Ishikawa (cell line): ENCODE measurements at regions not wholly inside any gene's neighbourhood (a gene's known extent, or its start where the extent isn't known, plus 50 kb on each side); places are given as distances from the start of the nearest gene placed in this dataset.

Source experiments
- CEBPB ChIP-seq: IDR thresholded peaks from 2 replicates; pipeline ENCODE4 v1.6.1; 2012
- CREB1 ChIP-seq: IDR thresholded peaks from 2 replicates; pipeline ENCODE4 v1.6.1; 2012; ENCODE audit warnings: low read depth
- EGR1 ChIP-seq: IDR thresholded peaks from 2 replicates; pipeline ENCODE4 v1.6.1; 2012
- EP300 ChIP-seq: IDR thresholded peaks from 2 replicates; pipeline ENCODE4 v1.6.1; 2012; ENCODE audit warnings: borderline replicate concordance
- FOXM1 ChIP-seq: IDR thresholded peaks from 2 replicates; pipeline ENCODE4 v1.6.1; 2012; ENCODE audit warnings: low read depth, borderline replicate concordance
- MAX ChIP-seq: IDR thresholded peaks from 2 replicates; pipeline ENCODE4 v1.6.1; 2012
- NFIC ChIP-seq: IDR thresholded peaks from 2 replicates; pipeline ENCODE4 v1.6.1; 2012
- RAD21 ChIP-seq: IDR thresholded peaks from 2 replicates; pipeline ENCODE4 v1.6.1; 2012; ENCODE audit warnings: low read depth
- REST ChIP-seq: IDR thresholded peaks from 2 replicates; pipeline ENCODE4 v1.6.1; 2012; ENCODE audit warnings: low read depth, mild to moderate bottlenecking
- TAF1 ChIP-seq: IDR thresholded peaks from 2 replicates; pipeline ENCODE4 v1.6.1; 2012; ENCODE audit warnings: low read depth, mild to moderate bottlenecking
- TCF12 ChIP-seq: IDR thresholded peaks from 2 replicates; pipeline ENCODE4 v1.6.1; 2012; ENCODE audit warnings: low read depth
- TEAD4 ChIP-seq: IDR thresholded peaks from 2 replicates; pipeline ENCODE4 v1.6.1; 2012
- USF1 ChIP-seq: IDR thresholded peaks from 2 replicates; pipeline ENCODE4 v1.6.1; 2012
- YY1 ChIP-seq: IDR thresholded peaks from 2 replicates; pipeline ENCODE4 v1.6.1; 2012; ENCODE audit warnings: low read depth
- ZBTB7A ChIP-seq: IDR thresholded peaks from 2 replicates; pipeline ENCODE4 v1.6.1; 2012; ENCODE audit warnings: low read depth

- no peak for TF ChIP-seq EP300
- TF ChIP-seq TEAD4 = no peak
- no peak for TF ChIP-seq CREB1
- no peak for TF ChIP-seq YY1
- no peak for TF ChIP-seq CEBPB
- TF ChIP-seq MAX = no peak
- no peak for TF ChIP-seq REST
- TF ChIP-seq RAD21 = no peak
- no peak for TF ChIP-seq NFIC
- TF ChIP-seq ZBTB7A = no peak
- no peak for TF ChIP-seq FOXM1
- TF ChIP-seq EGR1 = no peak
These were observed 108.9 kb upstream of the CDC42EP3 start for GRCh38 chr2:37780387-37780676.

GRCh38 chr2:37781028-37781427 lies 109.6 kb upstream of the CDC42EP3 start:
- TF ChIP-seq ZBTB7A = no peak
- no peak for TF ChIP-seq MAX
- TF ChIP-seq NFIC = no peak
- TF ChIP-seq EP300 = no peak
- TF ChIP-seq REST = no peak
- no peak for TF ChIP-seq EGR1
- no peak for TF ChIP-seq TEAD4
- TF ChIP-seq CREB1 = no peak
- TF ChIP-seq TAF1 = no peak
- TF ChIP-seq TCF12 = no peak
- no peak for TF ChIP-seq FOXM1
- TF ChIP-seq RAD21 = no peak
- no peak for TF ChIP-seq USF1
- no peak for TF ChIP-seq YY1
- no peak for TF ChIP-seq CEBPB

- TF ChIP-seq TAF1 = no peak
- TF ChIP-seq ZBTB7A = no peak
- no peak for TF ChIP-seq CEBPB
- TF ChIP-seq FOXM1 = no peak
- TF ChIP-seq TCF12 = no peak
- no peak for TF ChIP-seq TEAD4
- no peak for TF ChIP-seq YY1
- no peak for TF ChIP-seq USF1
- TF ChIP-seq EGR1 = no peak
- TF ChIP-seq NFIC = no peak
- TF ChIP-seq REST = no peak
- no peak for TF ChIP-seq RAD21
- no peak for TF ChIP-seq EP300
- TF ChIP-seq CREB1 = no peak
- TF ChIP-seq MAX = no peak
These were observed 110.8 kb upstream of the CDC42EP3 start for GRCh38 chr2:37782155-37782673.

- TF ChIP-seq FOXM1 = no peak
- TF ChIP-seq ZBTB7A = no peak
- no peak for TF ChIP-seq YY1
- TF ChIP-seq TAF1 = no peak
- TF ChIP-seq CREB1 = no peak
- no peak for TF ChIP-seq MAX
- no peak for TF ChIP-seq EGR1
- TF ChIP-seq USF1 = no peak
- TF ChIP-seq NFIC = no peak
- TF ChIP-seq TEAD4 = no peak
- TF ChIP-seq RAD21 = no peak
These were observed 111.4 kb upstream of the CDC42EP3 start for GRCh38 chr2:37782721-37783371.
